Uterus (tissue), 2 donors: ENCODE measurements at regions not wholly inside any gene's neighbourhood (a gene's known extent, or its start where the extent isn't known, plus 50 kb on each side); places are given as distances from the start of the nearest gene placed in this dataset.

Experiments used
- POLR2A ChIP-seq, 2 donors: fragments of 450-650 bp; IDR thresholded peaks; one replicate each; pipeline ENCODE4 v1.6.1; 2016; ENCODE audit warnings: antibody characterized with exemption in 2 of 2, mild to moderate bottlenecking in 1 of 2, moderate library complexity in 1 of 2
- TF ChIP-seq, protein P1 (sequence below), 4 experiments: fragments of 200-600 bp in 2 of 4; fragments of 450-650 bp in 2 of 4; sonication (generic) in 2 of 4; IDR thresholded peaks; one replicate each; pipeline ENCODE4 v1.5.1; 2016 to 2019; ENCODE audit warnings: antibody characterized with exemption in 4 of 4, mild to moderate bottlenecking in 2 of 4, moderate library complexity in 1 of 4

- TF ChIP-seq POLR2A (IDR thresholded peaks at IDR 0.05): no peak
- TF ChIP-seq, protein P1, sequence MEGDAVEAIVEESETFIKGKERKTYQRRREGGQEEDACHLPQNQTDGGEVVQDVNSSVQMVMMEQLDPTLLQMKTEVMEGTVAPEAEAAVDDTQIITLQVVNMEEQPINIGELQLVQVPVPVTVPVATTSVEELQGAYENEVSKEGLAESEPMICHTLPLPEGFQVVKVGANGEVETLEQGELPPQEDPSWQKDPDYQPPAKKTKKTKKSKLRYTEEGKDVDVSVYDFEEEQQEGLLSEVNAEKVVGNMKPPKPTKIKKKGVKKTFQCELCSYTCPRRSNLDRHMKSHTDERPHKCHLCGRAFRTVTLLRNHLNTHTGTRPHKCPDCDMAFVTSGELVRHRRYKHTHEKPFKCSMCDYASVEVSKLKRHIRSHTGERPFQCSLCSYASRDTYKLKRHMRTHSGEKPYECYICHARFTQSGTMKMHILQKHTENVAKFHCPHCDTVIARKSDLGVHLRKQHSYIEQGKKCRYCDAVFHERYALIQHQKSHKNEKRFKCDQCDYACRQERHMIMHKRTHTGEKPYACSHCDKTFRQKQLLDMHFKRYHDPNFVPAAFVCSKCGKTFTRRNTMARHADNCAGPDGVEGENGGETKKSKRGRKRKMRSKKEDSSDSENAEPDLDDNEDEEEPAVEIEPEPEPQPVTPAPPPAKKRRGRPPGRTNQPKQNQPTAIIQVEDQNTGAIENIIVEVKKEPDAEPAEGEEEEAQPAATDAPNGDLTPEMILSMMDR (IDR thresholded peaks at IDR 0.05): peak in 2 of 4 experiments; percentile 16 to 27
Observed at GRCh38 chr3:33980252-33980651, 181.8 kb downstream of the PDCD6IP start.
